HG03108 (cell line): ENCODE measurements at regions not wholly inside any gene's neighbourhood (a gene's known extent, or its start where the extent isn't known, plus 50 kb on each side); places are given as distances from the start of the nearest gene placed in this dataset.
"Not testable (repeated sequence)": the region's sequence is repeated elsewhere in the genome, so short reads cannot be mapped to it uniquely, and the experiment has no call there.

Source experiments
- ATAC-seq: cut with Tn5 transposase; IDR thresholded peaks from one replicate; pipeline ENCODE4 v1.9.1; 2021; ENCODE audit warnings: moderate library complexity; ENCODE audit not compliant: unreplicated experiment

GRCh38 chr2:129502781-129503180, 476.7 kb upstream of the RAB6C start:
- ATAC-seq, result no peak

- ATAC-seq, result no peak
These were observed 474.8 kb upstream of the RAB6C start for GRCh38 chr2:129504646-129505045.

- ATAC-seq, result no peak
These were observed 460.5 kb upstream of the RAB6C start for GRCh38 chr2:129518937-129519336.

GRCh38 chr2:129532158-129532557, 447.3 kb upstream of the RAB6C start:
- not testable (repeated sequence) for ATAC-seq

- ATAC-seq, result no peak
These were observed 430.6 kb upstream of the RAB6C start for GRCh38 chr2:129548880-129549279.

- no peak for ATAC-seq
These were observed 428.9 kb upstream of the RAB6C start for GRCh38 chr2:129550536-129550935.

GRCh38 chr2:129554373-129554772, 425.1 kb upstream of the RAB6C start:
- no peak for ATAC-seq

GRCh38 chr2:129559101-129559500, 420.4 kb upstream of the RAB6C start:
- no peak for ATAC-seq

GRCh38 chr2:129565551-129566109, 413.8 kb upstream of the RAB6C start:
- no peak for ATAC-seq

GRCh38 chr2:129570812-129571211, 408.7 kb upstream of the RAB6C start:
- ATAC-seq, result not testable (repeated sequence)

GRCh38 chr2:129575431-129575830, 404.0 kb upstream of the RAB6C start:
- ATAC-seq, result no peak

- ATAC-seq, result no peak
These were observed 403.6 kb upstream of the RAB6C start for GRCh38 chr2:129575880-129576279.

GRCh38 chr2:129580001-129580400, 399.5 kb upstream of the RAB6C start:
- no peak for ATAC-seq

- ATAC-seq, result no peak
These were observed 393.7 kb upstream of the RAB6C start for GRCh38 chr2:129585760-129586159.

- ATAC-seq, result no peak
These were observed 391.9 kb upstream of the RAB6C start for GRCh38 chr2:129587426-129588064.

GRCh38 chr2:129604560-129604959, 374.9 kb upstream of the RAB6C start:
- no peak for ATAC-seq

- ATAC-seq, result no peak
These were observed 373.8 kb upstream of the RAB6C start for GRCh38 chr2:129605646-129606045.

GRCh38 chr2:129606496-129607270, 372.8 kb upstream of the RAB6C start:
- ATAC-seq, result no peak

GRCh38 chr2:129609224-129609623, 370.2 kb upstream of the RAB6C start:
- ATAC-seq, result no peak

- ATAC-seq, result no peak
These were observed 368.7 kb upstream of the RAB6C start for GRCh38 chr2:129610766-129611165.

GRCh38 chr2:129611471-129611870, 368.0 kb upstream of the RAB6C start:
- ATAC-seq, result no peak

- ATAC-seq, result no peak
These were observed 360.0 kb upstream of the RAB6C start for GRCh38 chr2:129619471-129619870.
